CD4-positive, alpha-beta T cell treated with Interleukin-6 for 4 hours (primary cell): ENCODE measurements at regions not wholly inside any gene's neighbourhood (a gene's known extent, or its start where the extent isn't known, plus 50 kb on each side); places are given as distances from the start of the nearest gene placed in this dataset.

Source experiments
- DNase-seq: peaks from one replicate; pipeline ENCODE4 v3.0.0-alpha.2; 2020; ENCODE audit warnings: mixed read lengths

DNA sequence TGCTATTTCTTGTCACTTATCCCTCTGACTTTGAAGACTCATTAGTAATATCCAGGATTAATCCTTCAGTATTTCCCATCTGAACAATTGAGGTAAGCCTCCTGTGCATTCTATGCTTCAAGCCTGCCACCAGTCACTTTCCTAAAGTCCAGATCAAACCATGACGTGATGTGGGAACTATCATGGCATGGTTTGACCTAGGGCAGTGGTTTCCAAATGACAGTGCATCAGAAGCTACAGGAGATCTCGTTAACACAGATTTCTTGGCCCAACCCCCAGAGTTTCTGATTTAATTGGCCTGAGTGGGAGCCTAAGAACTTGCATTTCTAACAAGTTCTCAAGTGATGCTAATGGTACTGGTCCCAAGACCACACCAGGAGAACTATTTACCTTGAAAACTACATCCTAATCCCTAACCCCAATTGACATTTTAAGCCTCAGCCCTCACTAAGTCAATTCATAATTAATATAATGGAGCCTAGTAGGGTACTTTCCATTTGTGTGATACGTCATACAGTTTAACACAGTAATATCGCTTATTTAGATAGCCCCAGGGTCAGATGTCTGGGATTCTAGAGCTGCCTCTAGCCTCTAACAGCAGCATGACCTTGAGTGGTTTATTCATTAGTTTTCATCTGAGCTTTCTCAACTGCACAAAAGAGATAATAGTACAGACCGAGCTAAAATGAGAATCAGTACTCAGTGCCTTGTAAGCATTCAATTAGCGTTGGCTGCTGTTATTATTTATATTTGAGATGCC, 907.6 kb downstream of the TFAP2A start:
- DNase-seq, result no peak

- DNase-seq, result no peak
These were observed 910.7 kb downstream of the TFAP2A start for GRCh38 chr6:9504191-9504590.

DNA sequence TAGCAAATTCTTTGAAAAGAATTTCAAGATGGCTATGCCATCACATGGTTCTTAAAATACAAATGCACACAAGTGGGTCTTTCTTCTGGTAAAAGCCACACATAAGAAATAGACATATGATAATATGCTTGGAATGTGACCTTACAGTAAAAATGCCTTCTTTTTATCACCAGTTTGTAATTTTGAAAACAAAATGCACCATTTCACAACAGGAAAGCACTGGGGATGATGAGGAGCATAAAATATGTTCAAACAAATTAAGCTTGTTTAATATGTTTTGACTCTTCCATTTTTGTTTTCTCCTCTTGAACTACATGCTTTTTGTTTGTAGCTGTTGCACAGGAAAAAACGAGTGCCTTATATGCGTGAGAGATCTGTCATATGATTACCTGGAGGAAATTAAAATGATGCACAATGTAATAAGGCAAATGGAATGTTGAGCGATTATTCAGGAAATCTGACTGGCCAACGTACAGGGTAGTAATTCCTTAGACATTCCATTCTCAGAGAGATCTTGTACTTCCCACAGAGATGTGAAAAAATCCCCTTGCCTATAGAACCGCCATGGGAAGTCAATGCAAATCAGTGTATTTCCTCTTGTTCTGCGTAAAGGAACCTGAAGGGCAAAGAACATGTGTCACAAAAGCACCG, 911.6 kb downstream of the TFAP2A start:
- no peak for DNase-seq

DNA sequence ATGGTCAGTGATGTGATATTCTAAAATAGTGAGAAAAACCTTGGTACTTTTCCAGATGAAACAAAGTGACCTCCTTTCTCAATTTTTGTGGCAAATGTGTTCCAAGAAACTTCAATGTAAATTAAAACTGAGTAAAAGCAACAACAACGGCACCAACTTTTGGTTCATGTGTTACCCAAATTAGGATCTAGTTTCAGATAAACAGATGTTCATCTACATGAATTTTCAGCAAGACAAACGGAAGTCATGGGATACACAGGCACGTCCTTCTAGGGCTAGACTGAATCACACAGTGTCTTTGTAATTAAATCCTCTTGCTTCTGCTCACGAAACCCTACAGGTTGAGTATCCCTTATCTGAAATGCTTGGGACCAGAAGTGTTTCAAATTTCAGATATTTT, 915.2 kb downstream of the TFAP2A start:
- no peak for DNase-seq

DNA sequence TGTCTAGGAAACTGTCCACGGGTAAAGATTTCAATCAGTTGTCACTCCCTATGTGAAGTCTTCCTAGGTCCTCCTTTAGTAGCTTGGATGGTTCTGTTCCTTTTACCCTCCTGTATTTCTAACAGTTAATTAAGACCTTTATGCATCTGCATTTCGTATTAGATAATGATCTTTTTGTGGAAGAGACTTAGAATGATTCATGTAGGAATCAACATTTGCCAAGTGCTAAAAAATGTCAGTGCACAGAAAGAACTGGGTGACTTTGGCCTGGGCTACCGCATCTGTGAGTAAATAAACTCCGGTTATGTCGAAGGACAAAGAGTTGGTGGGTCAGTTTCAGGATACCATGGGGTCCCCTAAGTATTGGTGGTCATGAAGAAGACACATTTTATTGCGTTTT, 918.0 kb downstream of the TFAP2A start:
- DNase-seq, result no peak

GRCh38 chr6:9494864-9495263, 920.0 kb downstream of the TFAP2A start:
- no peak for DNase-seq

DNA sequence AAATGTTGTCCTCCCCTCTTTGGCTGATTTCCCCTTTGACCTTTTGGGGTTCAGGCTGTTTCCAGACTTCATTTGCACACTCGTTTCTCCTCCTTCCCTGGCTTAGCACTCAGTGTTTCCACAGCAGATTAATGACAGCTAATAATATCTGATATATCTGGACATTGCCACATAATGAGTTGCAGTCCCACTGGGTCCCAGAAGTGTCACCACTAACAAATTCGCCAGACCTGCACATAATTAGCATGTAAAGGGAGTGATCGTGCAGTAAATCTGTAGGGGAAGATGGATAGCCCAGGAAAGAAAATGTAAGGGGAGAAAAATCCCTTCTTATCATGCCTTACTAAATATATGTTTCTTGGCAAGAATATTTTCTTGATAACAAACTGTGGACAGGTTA, 922.1 kb downstream of the TFAP2A start:
- no peak for DNase-seq

- no peak for DNase-seq
These were observed 927.7 kb downstream of the TFAP2A start for GRCh38 chr6:9487128-9487527.

DNA sequence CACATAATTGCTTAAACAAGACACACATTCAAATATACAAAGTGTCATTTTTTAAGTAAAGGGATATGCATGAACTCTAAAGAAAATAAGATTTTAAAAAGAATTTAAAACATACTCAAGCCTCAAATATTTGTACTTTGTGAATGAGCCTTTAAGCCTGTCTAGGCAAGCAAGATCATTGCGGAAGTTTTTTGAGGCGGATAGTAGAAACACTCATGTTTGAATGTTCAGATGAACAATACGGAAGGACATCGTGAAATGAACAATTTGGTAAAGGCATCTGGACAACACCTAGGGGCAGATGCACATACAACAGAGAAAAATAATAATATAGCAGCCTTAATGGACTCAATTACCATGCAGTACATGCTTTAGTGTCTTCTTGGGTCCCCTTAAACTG, 928.9 kb downstream of the TFAP2A start:
- no peak for DNase-seq

DNA sequence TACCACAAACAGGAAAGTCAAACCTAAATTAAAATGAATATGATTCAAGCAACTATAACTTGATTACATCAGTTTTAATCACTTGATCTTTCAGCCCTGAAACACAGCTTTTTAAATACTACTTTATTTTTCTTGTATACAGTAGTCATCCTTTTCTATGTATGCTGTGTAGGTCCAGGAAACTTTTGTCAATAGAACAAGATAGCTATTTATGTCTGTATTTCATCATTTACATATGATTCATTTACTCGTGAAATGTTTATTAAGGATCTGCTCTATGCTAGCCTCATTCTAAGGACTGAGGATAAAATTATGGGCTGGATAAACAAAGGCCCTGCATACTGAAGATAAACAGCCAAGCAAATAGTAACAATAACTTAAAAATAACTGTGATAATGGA, 930.2 kb downstream of the TFAP2A start:
- no peak for DNase-seq

DNA sequence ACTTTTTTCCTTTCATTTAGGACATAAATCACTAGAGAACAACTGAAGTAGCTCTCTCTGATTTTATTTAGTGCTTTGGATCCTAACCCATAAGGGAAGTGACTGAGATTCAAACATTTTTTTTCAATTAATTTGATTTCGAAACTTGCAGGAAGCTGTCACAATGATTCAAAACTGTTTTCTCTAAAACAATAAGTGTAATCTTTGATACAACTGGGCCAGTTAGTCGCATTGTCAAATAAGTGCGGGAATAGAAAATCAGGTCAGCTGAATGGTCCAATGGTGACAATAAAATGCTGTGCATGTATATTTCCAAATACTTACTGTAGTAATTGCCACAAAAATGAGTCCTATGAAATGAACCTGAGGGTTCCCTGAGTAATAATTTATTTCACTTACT, 930.8 kb downstream of the TFAP2A start:
- DNase-seq, result no peak

DNA sequence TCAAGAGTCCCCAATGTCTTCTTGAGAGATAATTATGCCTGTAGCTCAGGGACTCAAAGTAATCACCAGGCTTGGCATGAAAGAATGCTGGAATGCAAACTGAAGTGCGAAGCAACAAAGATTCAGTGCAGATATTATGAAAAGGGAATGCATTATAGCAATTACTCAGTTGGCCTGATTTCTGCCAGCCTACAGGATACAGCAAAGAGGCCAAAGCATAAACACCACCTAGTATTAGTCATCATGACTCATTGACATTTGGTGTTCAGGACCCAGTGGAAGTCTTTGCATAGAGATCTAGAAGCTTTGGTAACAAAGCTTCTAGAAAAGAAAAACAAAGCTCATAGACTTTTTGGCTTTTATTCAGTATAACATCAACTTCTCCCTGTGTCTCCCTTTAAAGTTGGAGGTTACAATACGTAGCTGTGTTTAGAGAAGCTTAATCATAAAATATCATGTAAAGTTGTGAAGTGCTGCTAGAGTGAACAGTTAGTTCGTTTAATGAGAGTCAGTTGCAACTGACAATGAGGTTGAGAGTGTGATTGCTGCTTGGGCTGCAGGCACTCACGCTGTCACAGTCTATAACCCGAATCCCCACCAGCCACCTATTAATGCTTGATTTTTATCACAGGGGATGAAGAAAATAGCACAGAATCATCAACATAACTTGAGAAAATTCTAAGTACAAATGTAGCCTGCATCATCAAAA, 932.7 kb downstream of the TFAP2A start:
- no peak for DNase-seq

GRCh38 chr6:9481292-9482029, 933.4 kb downstream of the TFAP2A start:
- DNase-seq, result no peak

DNA sequence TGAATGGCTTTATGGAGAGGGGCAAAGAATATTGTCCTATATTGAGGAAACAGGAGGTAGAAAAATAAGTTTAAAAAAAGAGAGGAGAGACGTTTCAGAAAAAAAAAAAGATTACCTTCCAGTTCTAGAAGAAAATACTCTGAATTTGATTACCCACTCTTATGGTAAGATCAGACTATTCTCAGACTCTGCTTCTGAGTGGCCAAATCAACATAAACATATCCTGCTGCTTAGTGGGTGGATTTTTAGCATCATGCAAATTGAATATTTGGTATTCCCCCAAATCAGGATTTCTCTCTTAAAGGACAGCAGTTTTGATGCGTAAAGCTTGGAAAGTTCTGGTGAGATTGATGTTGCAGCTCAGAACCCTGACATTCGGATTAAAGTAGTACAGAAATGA, 946.6 kb downstream of the TFAP2A start:
- DNase-seq, result no peak

- DNase-seq, result no peak
These were observed 947.1 kb downstream of the TFAP2A start for GRCh38 chr6:9467741-9468140.

GRCh38 chr6:9464583-9464982, 950.3 kb downstream of the TFAP2A start:
- DNase-seq, result no peak

GRCh38 chr6:9463311-9463710, 951.6 kb downstream of the TFAP2A start:
- DNase-seq, result no peak

- no peak for DNase-seq
These were observed 953.7 kb downstream of the TFAP2A start for GRCh38 chr6:9461188-9461587.

DNA sequence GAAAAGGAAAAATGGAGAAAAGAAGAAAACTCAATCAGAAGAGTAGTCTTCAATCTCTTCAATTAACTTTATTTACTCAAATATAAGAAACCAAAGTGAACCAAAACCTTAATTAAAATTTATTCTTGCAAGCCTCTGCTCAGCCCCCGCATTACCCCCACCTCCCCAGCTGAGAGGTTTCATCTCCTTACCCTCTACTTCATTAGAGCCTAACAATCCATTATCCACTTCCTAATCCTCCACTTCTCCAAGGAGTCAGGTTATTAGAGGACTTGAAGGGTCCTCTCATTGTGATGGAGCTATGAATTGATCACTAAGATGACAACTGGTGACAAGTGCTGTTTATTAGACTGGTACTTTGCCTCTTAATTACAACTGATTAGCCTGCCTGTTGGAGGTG, 956.5 kb downstream of the TFAP2A start:
- no peak for DNase-seq

DNA sequence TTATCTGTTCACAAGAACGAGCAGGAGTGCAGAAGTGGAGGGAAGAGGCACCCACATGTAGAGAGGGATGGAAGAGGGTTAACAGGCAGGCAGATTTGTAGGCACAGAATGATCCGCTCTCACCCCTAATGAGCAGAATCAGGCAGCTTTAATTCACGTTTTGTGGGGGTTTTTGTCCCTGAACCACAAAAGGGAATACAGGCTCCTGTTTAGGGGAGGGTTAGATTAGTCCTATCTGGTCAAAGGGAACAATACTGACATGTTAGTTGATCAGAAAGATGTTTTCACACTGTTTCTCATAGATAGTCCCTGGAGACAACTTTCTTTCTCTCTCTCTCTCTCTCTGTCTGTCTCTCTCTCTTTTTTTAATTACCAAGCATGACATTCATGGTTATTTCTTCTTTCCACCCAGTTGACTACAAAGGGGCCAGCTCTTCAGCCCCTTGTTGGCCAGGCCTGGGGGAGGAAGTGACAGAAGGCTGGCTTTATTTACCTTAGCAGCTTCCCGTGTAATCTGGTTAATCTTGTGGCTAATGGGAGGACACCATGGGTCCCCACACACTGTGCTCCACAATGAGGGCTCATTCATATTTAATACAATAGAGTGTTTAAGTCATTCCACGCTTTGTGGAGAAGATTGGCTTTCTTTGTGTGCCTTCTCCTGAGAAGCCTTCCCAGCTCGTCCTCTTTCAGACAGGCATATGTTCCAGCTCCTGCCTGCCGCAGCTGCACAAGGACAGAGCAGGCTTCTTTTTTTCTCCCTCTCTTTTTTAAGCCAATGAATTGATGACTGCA, 958.8 kb downstream of the TFAP2A start:
- DNase-seq, result no peak

GRCh38 chr6:9439621-9440330, 975.1 kb downstream of the TFAP2A start:
- DNase-seq, result no peak

- no peak for DNase-seq
These were observed 977.0 kb downstream of the TFAP2A start for GRCh38 chr6:9437836-9438235.
